K562 (cell line): ENCODE measurements at regions not wholly inside any gene's neighbourhood (a gene's known extent, or its start where the extent isn't known, plus 50 kb on each side); places are given as distances from the start of the nearest gene placed in this dataset.

Experiments
- CTCF ChIP-seq, 3 experiments: IDR thresholded peaks in 2 of 3; conservative IDR thresholded peaks in 1 of 3; 2 replicates each; pipeline ENCODE4 v1.5.1; 2011 to 2012; ENCODE audit warnings: low read length in 3 of 3, mild to moderate bottlenecking in 3 of 3, control low read depth in 2 of 3, improper control_type of control experiment in 1 of 3, inconsistent platforms in 1 of 3, low read depth in 1 of 3, mixed read lengths in 1 of 3, moderate library complexity in 1 of 3; ENCODE audit not compliant: insufficient read depth in 2 of 3
- HCFC1 ChIP-seq: IDR thresholded peaks from 2 replicates; pipeline ENCODE4 v1.6.1; 2012; ENCODE audit warnings: low read depth, low read length, improper control_type of control experiment
- HMG20B ChIP-seq: fragments of 250-450 bp; sonication (Bioruptor Pico); IDR thresholded peaks from 2 replicates; pipeline ENCODE4 v1.5.0; 2021; ENCODE audit warnings: mild to moderate bottlenecking
- MAX ChIP-seq: sonication (generic); formaldehyde crosslinking; IDR thresholded peaks from 2 replicates; pipeline ENCODE4 v1.9.0; 2022; ENCODE audit warnings: mild to moderate bottlenecking, missing genetic modification reagents
- MIER1 ChIP-seq: fragments of 450-650 bp; IDR thresholded peaks from 2 replicates; pipeline ENCODE4 v1.6.1; 2016; ENCODE audit warnings: antibody characterized with exemption, mild to moderate bottlenecking, low read depth
- NR2C2 ChIP-seq, 2 experiments: fragments of 200-800 bp in 1 of 2; sonication (Bioruptor generic) in 1 of 2; sonication (generic) in 1 of 2; formaldehyde crosslinking in 1 of 2; IDR thresholded peaks; 2 replicates each; pipeline versions ENCODE4 v1.6.1 to v1.8.0; 2016 to 2022; ENCODE audit warnings: mild to moderate bottlenecking in 1 of 2, missing compliant biosample characterization in 1 of 2, missing genetic modification characterization in 1 of 2, missing genetic modification reagents in 1 of 2
- NRF1 ChIP-seq, 2 experiments: fragments of 450-650 bp; IDR thresholded peaks in 1 of 2; conservative IDR thresholded peaks in 1 of 2; 2 replicates each; pipeline ENCODE4 v1.6.1; 2014; ENCODE audit warnings: mild to moderate bottlenecking in 2 of 2
- POLR2A ChIP-seq: fragments of 450-650 bp; conservative IDR thresholded peaks from 2 replicates; pipeline ENCODE4 v1.6.1; 2016
- RAD51 ChIP-seq: fragments of 450-650 bp; IDR thresholded peaks from 2 replicates; pipeline ENCODE4 v1.7.1; 2016; ENCODE audit warnings: low read depth, mild to moderate bottlenecking, borderline replicate concordance
- REST ChIP-seq, 2 experiments: fragments of 450-650 bp; formaldehyde crosslinking in 1 of 2; IDR thresholded peaks; 2 replicates each; pipeline versions ENCODE4 v1.4.0 to v1.6.1; 2014 to 2020; ENCODE audit warnings: mild to moderate bottlenecking in 2 of 2, borderline replicate concordance in 1 of 2, low read depth in 1 of 2
- TEAD4 ChIP-seq, 2 experiments: sonication (generic) in 1 of 2; formaldehyde crosslinking in 1 of 2; IDR thresholded peaks; 2 replicates each; pipeline versions ENCODE4 v1.6.1 to v1.8.0; 2012 to 2022; ENCODE audit warnings: borderline replicate concordance in 1 of 2, inconsistent platforms in 1 of 2, low read length in 1 of 2, mild to moderate bottlenecking in 1 of 2, missing genetic modification reagents in 1 of 2
- ZNF175 ChIP-seq: fragments of 200-800 bp; sonication (Bioruptor generic); IDR thresholded peaks from 2 replicates; pipeline ENCODE4 v1.6.1; 2016; ENCODE audit warnings: low read depth, mild to moderate bottlenecking, missing genetic modification characterization, missing compliant biosample characterization
- TF ChIP-seq, protein P1 (sequence below): sonication (generic); formaldehyde crosslinking; IDR thresholded peaks from 2 replicates; pipeline ENCODE4 v1.9.0; 2022; ENCODE audit warnings: mild to moderate bottlenecking, missing genetic modification reagents
- TF ChIP-seq, protein P2 (sequence below): fragments of 250-450 bp; sonication (Bioruptor Pico); IDR thresholded peaks from 2 replicates; pipeline ENCODE4 v1.9.0; 2021; ENCODE audit warnings: mild to moderate bottlenecking

DNA sequence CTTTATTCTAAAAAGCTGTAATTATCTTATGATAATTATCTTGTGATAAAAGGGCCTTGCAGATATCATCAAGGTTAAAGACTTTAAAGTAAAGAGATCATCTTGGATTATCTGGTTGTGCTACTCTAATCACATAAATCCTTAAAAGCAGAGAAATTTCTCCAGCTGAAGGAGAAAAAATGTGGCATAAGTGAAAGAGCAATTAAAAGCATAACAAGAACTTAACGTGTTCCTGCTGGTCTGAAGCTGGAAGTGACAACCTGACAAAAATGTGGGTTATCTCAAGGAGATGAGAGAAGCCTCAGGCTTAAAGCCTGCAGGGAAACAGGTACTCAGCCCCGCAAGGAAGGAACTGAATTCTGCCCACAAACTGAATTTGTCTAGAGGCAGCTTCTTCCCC, 449.1 kb upstream of the NDST4 start:
- TF ChIP-seq NRF1 (conservative IDR thresholded peaks at IDR 0.05 in 1 of 2, IDR thresholded peaks at IDR 0.05 in 1 of 2): no peak
- TF ChIP-seq NR2C2 (CRISPR knock-in tag; IDR thresholded peaks at IDR 0.05): no peak
- no peak for TF ChIP-seq NR2C2 (tag; IDR thresholded peaks at IDR 0.05)
- no peak for TF ChIP-seq CTCF (IDR thresholded peaks at IDR 0.05 in 2 of 3, conservative IDR thresholded peaks at IDR 0.05 in 1 of 3; ENCODE audit: insufficient read depth in 2 of 3, low read depth in 1 of 3, low read length in 3 of 3)
- TF ChIP-seq TEAD4 (IDR thresholded peaks at IDR 0.05; ENCODE audit: low read length): no peak
- no peak for TF ChIP-seq TEAD4 (CRISPR knock-in tag; IDR thresholded peaks at IDR 0.05; ENCODE audit: borderline replicate concordance)
- no peak for TF ChIP-seq RAD51
- TF ChIP-seq, protein P1, sequence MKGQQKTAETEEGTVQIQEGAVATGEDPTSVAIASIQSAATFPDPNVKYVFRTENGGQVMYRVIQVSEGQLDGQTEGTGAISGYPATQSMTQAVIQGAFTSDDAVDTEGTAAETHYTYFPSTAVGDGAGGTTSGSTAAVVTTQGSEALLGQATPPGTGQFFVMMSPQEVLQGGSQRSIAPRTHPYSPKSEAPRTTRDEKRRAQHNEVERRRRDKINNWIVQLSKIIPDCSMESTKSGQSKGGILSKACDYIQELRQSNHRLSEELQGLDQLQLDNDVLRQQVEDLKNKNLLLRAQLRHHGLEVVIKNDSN (CRISPR knock-in tag): no peak
- no peak for TF ChIP-seq HMG20B
- no peak for TF ChIP-seq MIER1
- no peak for TF ChIP-seq REST (IDR thresholded peaks at IDR 0.05; ENCODE audit: borderline replicate concordance)
- no peak for TF ChIP-seq REST (CRISPR knock-in tag; IDR thresholded peaks at IDR 0.05; ENCODE audit: low read depth)
- TF ChIP-seq POLR2A: no peak
- TF ChIP-seq ZNF175 (CRISPR knock-in tag): no peak
- TF ChIP-seq, protein P2, sequence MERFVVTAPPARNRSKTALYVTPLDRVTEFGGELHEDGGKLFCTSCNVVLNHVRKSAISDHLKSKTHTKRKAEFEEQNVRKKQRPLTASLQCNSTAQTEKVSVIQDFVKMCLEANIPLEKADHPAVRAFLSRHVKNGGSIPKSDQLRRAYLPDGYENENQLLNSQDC: no peak
- no peak for TF ChIP-seq HCFC1
- TF ChIP-seq MAX (CRISPR knock-in tag): no peak
